Caco-2 (cell line): ENCODE measurements at regions not wholly inside any gene's neighbourhood (a gene's known extent, or its start where the extent isn't known, plus 50 kb on each side); places are given as distances from the start of the nearest gene placed in this dataset.

Experiments
- BruUV-seq: library from RNA; stranded (reverse); fragments of 400-500 nt; replicated peaks from 2 replicates; lab custom pipeline; 2021; lab: Mats Ljungman, UMichigan
- CTCF ChIA-PET: fragments of 300-600 bp; sonication (Branson Sonifier 250); formaldehyde crosslinking; loops from one replicate; lab custom pipeline; 2022; ENCODE audit warnings: antibody characterized with exemption; lab: Charles Lee
- POLR2A ChIA-PET: fragments of 300-600 bp; sonication (Branson Sonifier 250); formaldehyde crosslinking; loops from one replicate; lab custom pipeline; 2022; ENCODE audit warnings: antibody characterized with exemption; lab: Charles Lee
- DNase-seq, 2 experiments: peaks; one replicate each; pipeline versions ENCODE4 v3.0.0 to v3.0.0-alpha.2; 2020 to 2022
- H3K27me3 ChIP-seq: replicated peaks from 2 replicates; pipeline ENCODE4 v1.6.0; 2011; ENCODE audit warnings: low read length; ENCODE audit not compliant: control insufficient read depth, insufficient read depth
- H3K36me3 ChIP-seq: 2 replicates; pipeline ENCODE4 v1.5.1; 2011; ENCODE audit warnings: low read length; ENCODE audit not compliant: control insufficient read depth, insufficient read depth
- H3K4me1 ChIP-seq: fragments of 250-450 bp; sonication (Bioruptor Pico); 2 replicates; pipeline ENCODE4 v1.5.1; 2020; ENCODE audit warnings: mild to moderate bottlenecking
- H3K4me3 ChIP-seq: 2 replicates; pipeline ENCODE4 v1.5.1; 2011; ENCODE audit warnings: low read depth, mild to moderate bottlenecking, control low read depth, low read length
- H3K9me3 ChIP-seq: fragments of 250-450 bp; sonication (Bioruptor Pico); 2 replicates; pipeline ENCODE4 v1.5.1; 2020; ENCODE audit warnings: mild to moderate bottlenecking, moderate library complexity
- H3K27ac Mint-ChIP-seq: one replicate; pipeline ENCODE4 v1.8.0; 2022; ENCODE audit warnings: mixed read lengths; ENCODE audit not compliant: unreplicated experiment
- H3K27me3 Mint-ChIP-seq: one replicate; pipeline ENCODE4 v1.8.0; 2022; ENCODE audit warnings: mixed read lengths; ENCODE audit not compliant: insufficient read depth, unreplicated experiment
- H3K36me3 Mint-ChIP-seq: one replicate; pipeline ENCODE4 v1.8.0; 2022; ENCODE audit warnings: mild to moderate bottlenecking, mixed read lengths; ENCODE audit not compliant: insufficient read depth, unreplicated experiment
- H3K4me1 Mint-ChIP-seq: one replicate; pipeline ENCODE4 v1.8.0; 2022; ENCODE audit warnings: low read depth, mixed read lengths; ENCODE audit not compliant: unreplicated experiment
- H3K4me3 Mint-ChIP-seq: one replicate; pipeline ENCODE4 v1.8.0; 2022; ENCODE audit warnings: mild to moderate bottlenecking, moderate library complexity, mixed read lengths; ENCODE audit not compliant: unreplicated experiment
- H3K9me3 Mint-ChIP-seq: one replicate; pipeline ENCODE4 v1.8.0; 2022; ENCODE audit warnings: mixed read lengths; ENCODE audit not compliant: unreplicated experiment
- intact Hi-C: fragments of 100-400 bp; cut with micrococcal nuclease; formaldehyde crosslinking; loops from one replicate; pipeline ENCODE4 v1.10.0; 2022; ENCODE audit not compliant: unreplicated experiment
- TF ChIP-seq, protein P1 (sequence below), 2 experiments: fragments of 200-600 bp in 1 of 2; IDR thresholded peaks; 1 replicate in 1 of 2; 2 replicates in 1 of 2; pipeline versions ENCODE4 v1.5.1 to v1.8.0; 2011 to 2022; ENCODE audit warnings: antibody characterized with exemption in 1 of 2, control low read depth in 1 of 2, inconsistent platforms in 1 of 2, low read depth in 1 of 2, low read length in 1 of 2, mild to moderate bottlenecking in 1 of 2, moderate library complexity in 1 of 2; ENCODE audit not compliant: insufficient read depth in 1 of 2, severe bottlenecking in 1 of 2, unreplicated experiment in 1 of 2

DNA sequence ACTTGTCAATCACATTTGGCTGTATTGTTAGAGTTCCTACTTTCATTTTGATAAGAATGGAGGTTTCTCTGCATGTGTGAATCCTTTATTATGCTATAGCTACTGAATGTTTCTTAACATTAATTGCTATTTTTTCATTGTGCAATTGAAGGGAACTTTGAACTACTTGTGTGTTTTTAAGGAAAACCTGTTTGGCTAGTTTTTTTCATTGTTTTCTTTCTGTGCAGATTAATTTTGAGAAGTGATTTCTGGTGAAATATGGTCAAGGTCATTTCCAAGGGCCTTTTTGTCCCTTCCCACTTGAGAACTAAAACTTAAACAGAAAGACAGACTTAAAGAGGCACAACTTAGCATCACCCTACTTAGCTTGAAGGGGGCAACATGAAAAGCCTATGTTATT, 1309.2 kb upstream of the WWC1 start:
- intact Hi-C loops: no loop called here
- Mint-ChIP-seq H3K4me3 (no peak overlapping the region), H3K4me1 (peaks cover 11% of the 10 kb centered on the region), H3K27me3 (no peaks in the 10 kb centered on the region), H3K36me3 (peaks cover 5% of the 10 kb centered on the region), H3K9me3 (no peaks in the 10 kb centered on the region), H3K27ac (no peak overlapping the region)
- H3K4me1 ChIP-seq: peaks cover 8% of the 10 kb centered on the region; the same call in 1 of the 2 replicates
- TF ChIP-seq, protein P1, sequence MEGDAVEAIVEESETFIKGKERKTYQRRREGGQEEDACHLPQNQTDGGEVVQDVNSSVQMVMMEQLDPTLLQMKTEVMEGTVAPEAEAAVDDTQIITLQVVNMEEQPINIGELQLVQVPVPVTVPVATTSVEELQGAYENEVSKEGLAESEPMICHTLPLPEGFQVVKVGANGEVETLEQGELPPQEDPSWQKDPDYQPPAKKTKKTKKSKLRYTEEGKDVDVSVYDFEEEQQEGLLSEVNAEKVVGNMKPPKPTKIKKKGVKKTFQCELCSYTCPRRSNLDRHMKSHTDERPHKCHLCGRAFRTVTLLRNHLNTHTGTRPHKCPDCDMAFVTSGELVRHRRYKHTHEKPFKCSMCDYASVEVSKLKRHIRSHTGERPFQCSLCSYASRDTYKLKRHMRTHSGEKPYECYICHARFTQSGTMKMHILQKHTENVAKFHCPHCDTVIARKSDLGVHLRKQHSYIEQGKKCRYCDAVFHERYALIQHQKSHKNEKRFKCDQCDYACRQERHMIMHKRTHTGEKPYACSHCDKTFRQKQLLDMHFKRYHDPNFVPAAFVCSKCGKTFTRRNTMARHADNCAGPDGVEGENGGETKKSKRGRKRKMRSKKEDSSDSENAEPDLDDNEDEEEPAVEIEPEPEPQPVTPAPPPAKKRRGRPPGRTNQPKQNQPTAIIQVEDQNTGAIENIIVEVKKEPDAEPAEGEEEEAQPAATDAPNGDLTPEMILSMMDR (IDR thresholded peaks at IDR 0.05; ENCODE audit: insufficient read depth in 1 of 2, low read depth in 1 of 2, low read length in 1 of 2, severe bottlenecking in 1 of 2, unreplicated experiment in 1 of 2): no peak
- no peaks in the 10 kb centered on the region for H3K36me3 ChIP-seq
- no TSS peak for BruUV-seq
- no peaks in the 10 kb centered on the region for H3K9me3 ChIP-seq
- H3K4me3 ChIP-seq: no peak overlapping the region
- H3K27me3 ChIP-seq: no peaks in the 10 kb centered on the region
- DNase-seq: no peak
- POLR2A ChIA-PET: no interaction called here
- CTCF ChIA-PET: no interaction called here

DNA sequence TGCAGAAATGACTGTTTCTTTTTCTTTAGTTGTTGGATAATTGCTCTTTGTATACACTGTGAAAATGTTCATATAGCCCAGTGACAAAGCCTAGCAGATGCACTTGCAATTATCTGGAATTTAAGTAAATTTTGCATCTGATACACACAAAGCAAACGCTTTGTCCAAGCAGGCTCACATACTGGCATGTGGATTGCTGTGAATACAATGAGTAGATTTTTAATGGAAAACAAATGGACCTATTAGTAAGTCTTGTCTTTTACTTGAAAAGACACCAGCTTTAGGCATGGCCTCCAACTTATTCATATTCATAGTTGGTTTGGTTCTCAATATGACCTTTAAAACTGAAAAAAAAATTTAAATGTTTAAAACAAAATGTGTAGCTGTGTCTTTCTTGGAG, 1299.8 kb upstream of the WWC1 start:
- H3K4me1 Mint-ChIP-seq: no peaks in the 10 kb centered on the region
- POLR2A ChIA-PET: no interaction called here
- H3K36me3 ChIP-seq: no peaks in the 10 kb centered on the region
- no peak overlapping the region for H3K4me3 ChIP-seq
- intact Hi-C loops: no loop called here
- CTCF ChIA-PET: no interaction called here
- no peaks in the 10 kb centered on the region for H3K36me3 Mint-ChIP-seq
- H3K4me1 ChIP-seq: no peaks in the 10 kb centered on the region; the same call in 1 of the 2 replicates
- no peaks in the 10 kb centered on the region for H3K27me3 Mint-ChIP-seq
- TF ChIP-seq, protein P1 (IDR thresholded peaks at IDR 0.05; ENCODE audit: insufficient read depth in 1 of 2, low read depth in 1 of 2, low read length in 1 of 2, severe bottlenecking in 1 of 2, unreplicated experiment in 1 of 2): no peak
- peaks cover 11% of the 10 kb centered on the region for H3K9me3 Mint-ChIP-seq
- H3K27me3 ChIP-seq: no peaks in the 10 kb centered on the region
- no peak for DNase-seq
- no peak overlapping the region for H3K27ac Mint-ChIP-seq
- no peaks in the 10 kb centered on the region for H3K9me3 ChIP-seq
- no TSS peak for BruUV-seq
- no peak overlapping the region for H3K4me3 Mint-ChIP-seq

DNA sequence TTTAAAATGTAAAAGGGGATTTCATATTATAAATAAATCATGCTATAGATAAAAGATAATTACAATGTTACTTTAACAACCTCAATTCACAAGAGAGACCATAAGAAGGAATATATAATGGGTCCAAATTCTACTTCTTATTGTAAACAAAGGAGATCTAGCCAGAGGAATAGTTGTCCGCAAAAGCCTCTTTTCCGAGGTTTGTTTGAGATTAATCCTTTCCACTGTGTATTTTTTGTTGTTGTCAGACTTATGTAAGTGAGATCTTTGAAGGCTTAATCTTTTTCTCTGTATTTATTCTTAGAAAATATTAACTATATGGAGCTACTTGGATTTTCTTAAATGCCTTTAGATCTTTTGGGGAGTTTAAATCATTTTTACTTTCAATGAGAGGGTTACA, 1299.3 kb upstream of the WWC1 start:
- intact Hi-C loops: loop anchor here (2.0 kb wide), 1 partner anchor 21 kb away; no protein-coding TSS in a partner anchor
- Histone ChIP-seq H3K9me3 (no peaks in the 10 kb centered on the region), H3K4me3 (no peak overlapping the region), H3K27me3 (no peaks in the 10 kb centered on the region), H3K36me3 (no peaks in the 10 kb centered on the region), H3K4me1 (no peaks in the 10 kb centered on the region; the same call in 1 of the 2 replicates)
- Mint-ChIP-seq H3K36me3 (no peaks in the 10 kb centered on the region), H3K27me3 (no peaks in the 10 kb centered on the region), H3K4me3 (no peak overlapping the region), H3K9me3 (peaks cover 11% of the 10 kb centered on the region), H3K27ac (no peak overlapping the region), H3K4me1 (no peaks in the 10 kb centered on the region)
- no TSS peak for BruUV-seq
- TF ChIP-seq, protein P1 (IDR thresholded peaks at IDR 0.05; ENCODE audit: insufficient read depth in 1 of 2, low read depth in 1 of 2, low read length in 1 of 2, severe bottlenecking in 1 of 2, unreplicated experiment in 1 of 2): no peak
- ChIA-PET POLR2A (no interaction called here), CTCF (no interaction called here)
- no peak for DNase-seq
